ENCODE measurements at regions not wholly inside any gene's neighbourhood (a gene's known extent, or its start where the extent isn't known, plus 50 kb on each side); places are given as distances from the start of the nearest gene placed in this dataset.
"Not testable (repeated sequence)": the region's sequence is repeated elsewhere in the genome, so short reads cannot be mapped to it uniquely, and the experiment has no call there.

GRCh38 chrX:130539721-130540321, 138.0 kb downstream of the RBMX2 start:
- DNase-seq: no peak
- TF ChIP-seq POLR2A (IDR thresholded peaks at IDR 0.05): no peak
- TF ChIP-seq CTCF (IDR thresholded peaks at IDR 0.05): peak; percentile 15 to 52 (median 47)
- WGBS, 2 donors: 14 to 27% methylated on average over 11 to 15 of the region's 15 CpGs
- Histone ChIP-seq H3K9me3 (no peaks in the 10 kb centered on the region), H3K27me3 (no peaks in the 10 kb centered on the region), H3K27ac (no peak overlapping the region), H3K4me1 (no peaks in the 10 kb centered on the region), H3K4me3 (no peak overlapping the region), H3K36me3 (no peaks in the 10 kb centered on the region)
- intact Hi-C loops (cut with DNase I): no loop called here

GRCh38 chrX:130543603-130544325, 142.0 kb downstream of the RBMX2 start:
- TF ChIP-seq POLR2A (IDR thresholded peaks at IDR 0.05) (no peak), CTCF (IDR thresholded peaks at IDR 0.05) (no peak)
- H3K4me3 ChIP-seq: no peak overlapping the region
- no peak for DNase-seq
- H3K36me3 ChIP-seq: no peaks in the 10 kb centered on the region
- intact Hi-C loops (cut with DNase I): no loop called here
- no peaks in the 10 kb centered on the region for H3K27me3 ChIP-seq
- no peaks in the 10 kb centered on the region for H3K9me3 ChIP-seq
- no peak overlapping the region for H3K27ac ChIP-seq
- H3K4me1 ChIP-seq: no peaks in the 10 kb centered on the region
- 42 to 54% methylated on average over 2 to 4 of the region's 4 CpGs for WGBS, 2 donors

GRCh38 chrX:130545796-130546195, 144.0 kb downstream of the RBMX2 start:
- 87 to 94% methylated on average over 2 of the region's 2 CpGs for WGBS, 2 donors
- DNase-seq: no peak
- intact Hi-C loops (cut with DNase I): no loop called here
- Histone ChIP-seq H3K27ac (no peak overlapping the region), H3K9me3 (no peaks in the 10 kb centered on the region), H3K36me3 (no peaks in the 10 kb centered on the region), H3K4me1 (no peaks in the 10 kb centered on the region), H3K4me3 (no peak overlapping the region), H3K27me3 (no peaks in the 10 kb centered on the region)
- TF ChIP-seq POLR2A (IDR thresholded peaks at IDR 0.05) (no peak), CTCF (IDR thresholded peaks at IDR 0.05) (no peak)

GRCh38 chrX:130549382-130549781, 147.6 kb downstream of the RBMX2 start:
- H3K9me3 ChIP-seq; H3K27ac ChIP-seq; H3K4me3 ChIP-seq; DNase-seq; H3K27me3 ChIP-seq; H3K4me1 ChIP-seq; H3K36me3 ChIP-seq; intact Hi-C loops (cut with DNase I): not testable (repeated sequence)
- WGBS, 2 donors: 51 to 100% methylated on average over 1 to 5 of the region's 5 CpGs

GRCh38 chrX:130550351-130550750, 148.6 kb downstream of the RBMX2 start:
- H3K9me3 ChIP-seq: no peaks in the 10 kb centered on the region
- no peak for DNase-seq
- TF ChIP-seq CTCF (IDR thresholded peaks at IDR 0.05): no peak
- no peak for TF ChIP-seq POLR2A (IDR thresholded peaks at IDR 0.05)
- intact Hi-C loops (cut with DNase I): no loop called here
- WGBS, 2 donors: 63 to 68% methylated on average over 2 of the region's 2 CpGs
- H3K4me1 ChIP-seq: no peaks in the 10 kb centered on the region
- H3K27ac ChIP-seq: no peak overlapping the region
- no peaks in the 10 kb centered on the region for H3K27me3 ChIP-seq
- no peaks in the 10 kb centered on the region for H3K36me3 ChIP-seq
- H3K4me3 ChIP-seq: no peak overlapping the region
